KOPT-K1 (cell line): ENCODE measurements at regions not wholly inside any gene's neighbourhood (a gene's known extent, or its start where the extent isn't known, plus 50 kb on each side); places are given as distances from the start of the nearest gene placed in this dataset.
"Not testable (repeated sequence)": the region's sequence is repeated elsewhere in the genome, so short reads cannot be mapped to it uniquely, and the experiment has no call there.

Experiments
- H3K27ac ChIP-seq: fragments of 200-600 bp; sonication (generic); 2 replicates; pipeline ENCODE4 v1.5.1; 2016; ENCODE audit warnings: antibody characterized with exemption, mild to moderate bottlenecking, low read depth, low read length; ENCODE audit not compliant: poor library complexity, severe bottlenecking
- H3K36me3 ChIP-seq: fragments of 200-600 bp; sonication (generic); 2 replicates; pipeline ENCODE4 v1.5.1; 2017; ENCODE audit warnings: antibody characterized with exemption, mild to moderate bottlenecking, low read length, moderate library complexity; ENCODE audit not compliant: insufficient read depth
- H3K9me3 ChIP-seq: fragments of 200-600 bp; sonication (generic); 2 replicates; pipeline ENCODE4 v1.5.1; 2017; ENCODE audit warnings: antibody characterized with exemption, low read length, mild to moderate bottlenecking; ENCODE audit not compliant: insufficient read depth, poor library complexity, severe bottlenecking

GRCh38 chr2:176892676-176893226 is 319.8 kb upstream of the HNRNPA3 start:
- no peak overlapping the region for H3K27ac ChIP-seq
- H3K36me3 ChIP-seq = no peaks in the 10 kb centered on the region
- H3K9me3 ChIP-seq = no peaks in the 10 kb centered on the region

DNA sequence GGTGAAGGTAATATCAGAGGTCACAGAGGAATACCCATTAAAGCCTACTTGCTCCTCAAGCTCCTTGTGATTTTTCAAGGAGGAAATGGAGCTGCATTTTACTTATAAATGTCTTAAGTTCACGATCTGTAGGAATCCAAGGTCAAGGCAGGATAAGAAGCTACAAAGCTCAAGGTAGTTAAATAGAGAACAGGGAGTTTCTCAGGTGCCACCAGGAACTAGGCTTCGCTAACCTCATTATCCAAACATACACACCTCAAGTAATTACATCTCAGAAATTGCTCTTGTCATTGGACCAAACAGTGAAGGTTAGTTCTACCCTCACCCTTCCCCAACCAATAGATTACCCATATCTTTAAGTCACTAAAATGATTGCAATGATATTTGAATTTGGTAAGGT is 317.4 kb upstream of the HNRNPA3 start:
- Histone ChIP-seq H3K36me3 (no peaks in the 10 kb centered on the region), H3K27ac (no peak overlapping the region), H3K9me3 (no peaks in the 10 kb centered on the region)

- Histone ChIP-seq H3K9me3 (no peaks in the 10 kb centered on the region), H3K27ac (no peak overlapping the region), H3K36me3 (no peaks in the 10 kb centered on the region)
Observed at GRCh38 chr2:176902454-176902853, 310.1 kb upstream of the HNRNPA3 start.

GRCh38 chr2:176904053-176904452 is 308.5 kb upstream of the HNRNPA3 start:
- H3K9me3 ChIP-seq = not testable (repeated sequence)

GRCh38 chr2:176907341-176907740 is 305.3 kb upstream of the HNRNPA3 start:
- Histone ChIP-seq H3K27ac (no peak overlapping the region), H3K36me3 (no peaks in the 10 kb centered on the region), H3K9me3 (no peaks in the 10 kb centered on the region)

More at GRCh38 chr2:176904053-176904452, 308.5 kb upstream of the HNRNPA3 start:
- not testable (repeated sequence) for H3K36me3 ChIP-seq, H3K27ac ChIP-seq

DNA sequence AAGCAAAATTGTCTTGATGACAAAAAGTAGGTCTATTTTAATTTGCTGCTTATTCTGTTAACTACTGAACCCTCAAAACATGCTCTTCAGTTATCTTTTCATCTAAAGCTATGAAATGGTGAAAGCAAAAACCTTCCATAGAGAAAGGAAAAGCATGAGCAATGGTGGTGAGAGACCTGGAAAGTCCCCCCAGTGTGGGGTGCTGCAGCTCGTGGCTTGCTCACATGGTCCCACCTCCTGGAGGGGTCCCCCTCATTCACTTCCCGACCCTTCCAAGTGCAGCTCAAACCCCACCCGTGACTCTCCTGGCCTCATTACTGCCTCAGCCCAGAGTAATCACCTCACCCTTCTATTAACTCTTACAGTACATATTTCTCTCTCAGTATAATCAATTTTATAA is 301.8 kb upstream of the HNRNPA3 start:
- Histone ChIP-seq H3K9me3 (no peaks in the 10 kb centered on the region), H3K27ac (no peak overlapping the region), H3K36me3 (no peaks in the 10 kb centered on the region)

DNA sequence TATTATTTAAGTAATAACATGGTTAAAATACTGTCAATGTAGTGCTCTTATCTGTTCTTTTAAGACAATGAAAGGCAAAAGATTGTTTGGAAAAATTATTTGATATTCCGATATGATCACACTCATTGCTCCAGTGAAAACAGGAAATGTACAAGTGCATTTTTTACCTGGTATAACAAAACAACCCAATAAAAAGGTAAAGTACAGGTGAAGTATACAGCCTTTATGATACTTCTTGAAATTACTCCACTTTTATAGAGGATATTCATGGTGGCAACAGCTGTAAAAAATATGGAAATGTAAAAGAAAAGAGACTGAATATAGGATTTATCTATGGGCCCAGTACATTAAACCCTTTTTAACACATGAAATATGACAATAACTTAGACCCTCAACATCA is 298.6 kb upstream of the HNRNPA3 start:
- Histone ChIP-seq H3K27ac (no peak overlapping the region), H3K9me3 (no peaks in the 10 kb centered on the region), H3K36me3 (no peaks in the 10 kb centered on the region)

DNA sequence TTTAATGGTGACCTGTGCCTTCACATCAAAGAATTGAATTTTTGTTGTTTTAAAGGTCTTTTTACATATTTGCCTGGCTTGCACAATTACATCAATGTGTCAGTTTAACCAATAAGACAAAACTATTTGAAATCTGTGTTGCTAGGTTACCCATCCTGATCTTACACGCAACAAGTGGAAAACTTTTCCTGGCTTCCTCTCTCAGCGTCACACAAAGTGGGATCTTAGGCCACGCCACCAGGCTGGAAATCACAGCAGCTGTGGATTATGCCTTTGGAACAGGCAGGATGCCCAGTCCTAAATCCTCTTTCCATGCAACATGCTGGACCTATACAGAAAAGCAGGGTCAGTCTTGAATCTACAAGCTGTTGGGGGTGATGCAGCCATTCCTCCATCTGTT is 298.2 kb upstream of the HNRNPA3 start:
- Histone ChIP-seq H3K27ac (no peak overlapping the region), H3K36me3 (no peaks in the 10 kb centered on the region), H3K9me3 (no peaks in the 10 kb centered on the region)

DNA sequence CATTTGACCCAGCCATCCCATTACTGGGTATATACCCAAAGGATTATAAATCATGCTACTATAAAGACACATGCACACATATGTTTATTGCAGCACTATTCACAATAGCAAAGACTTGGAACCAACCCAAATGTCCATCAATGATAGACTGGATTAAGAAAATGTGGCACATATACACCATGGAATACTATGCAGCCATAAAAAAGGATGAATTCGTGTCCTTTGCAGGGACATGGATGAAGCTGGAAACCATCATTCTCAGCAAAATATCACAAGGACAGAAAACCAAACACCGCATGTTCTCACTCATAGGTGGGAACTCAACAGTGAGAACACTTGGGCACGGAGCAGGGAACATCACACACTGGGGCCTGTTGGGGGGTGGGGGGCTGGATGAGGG is 290.0 kb upstream of the HNRNPA3 start:
- not testable (repeated sequence) for H3K27ac ChIP-seq, H3K36me3 ChIP-seq, H3K9me3 ChIP-seq

- H3K9me3 ChIP-seq = no peaks in the 10 kb centered on the region
- no peaks in the 10 kb centered on the region for H3K36me3 ChIP-seq
- H3K27ac ChIP-seq = no peak overlapping the region
Observed at GRCh38 chr2:176923205-176923604, 289.4 kb upstream of the HNRNPA3 start.

DNA sequence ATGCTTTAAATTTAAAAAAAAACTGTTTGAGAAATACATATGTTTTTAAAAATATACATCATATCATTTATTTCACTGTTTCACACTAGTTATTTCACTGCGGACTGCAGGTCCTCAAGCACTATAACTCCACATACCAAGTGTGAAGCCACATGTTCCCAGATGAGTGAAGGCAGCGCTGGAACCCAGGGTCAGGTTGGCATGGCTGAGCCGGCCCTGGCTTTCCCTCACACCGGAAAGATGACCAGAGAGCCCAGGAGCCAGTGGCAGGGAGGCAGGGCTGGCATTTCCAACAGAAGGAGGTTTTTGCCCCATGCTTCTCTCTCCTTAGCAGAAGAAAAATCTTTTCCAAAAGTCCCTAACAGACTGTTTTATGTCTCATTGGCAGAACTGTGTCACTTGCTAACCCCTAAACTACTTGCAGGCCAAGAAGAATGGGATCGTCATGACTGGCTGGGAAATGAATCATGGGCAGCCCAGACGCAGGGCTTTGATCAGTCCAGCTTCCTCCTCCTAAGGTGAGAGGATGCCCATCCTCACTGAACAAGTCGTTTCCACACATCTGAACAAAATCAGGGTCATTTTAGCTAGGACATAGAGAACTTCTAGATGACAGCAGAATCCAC is 287.6 kb upstream of the HNRNPA3 start:
- no peaks in the 10 kb centered on the region for H3K36me3 ChIP-seq
- no peaks in the 10 kb centered on the region for H3K9me3 ChIP-seq
- H3K27ac ChIP-seq = no peak overlapping the region

GRCh38 chr2:176926453-176926852 is 286.1 kb upstream of the HNRNPA3 start:
- Histone ChIP-seq H3K9me3 (no peaks in the 10 kb centered on the region), H3K27ac (no peak overlapping the region), H3K36me3 (no peaks in the 10 kb centered on the region)

- H3K36me3 ChIP-seq, H3K9me3 ChIP-seq, H3K27ac ChIP-seq: not testable (repeated sequence)
Observed at GRCh38 chr2:176929387-176929786, 283.2 kb upstream of the HNRNPA3 start.

DNA sequence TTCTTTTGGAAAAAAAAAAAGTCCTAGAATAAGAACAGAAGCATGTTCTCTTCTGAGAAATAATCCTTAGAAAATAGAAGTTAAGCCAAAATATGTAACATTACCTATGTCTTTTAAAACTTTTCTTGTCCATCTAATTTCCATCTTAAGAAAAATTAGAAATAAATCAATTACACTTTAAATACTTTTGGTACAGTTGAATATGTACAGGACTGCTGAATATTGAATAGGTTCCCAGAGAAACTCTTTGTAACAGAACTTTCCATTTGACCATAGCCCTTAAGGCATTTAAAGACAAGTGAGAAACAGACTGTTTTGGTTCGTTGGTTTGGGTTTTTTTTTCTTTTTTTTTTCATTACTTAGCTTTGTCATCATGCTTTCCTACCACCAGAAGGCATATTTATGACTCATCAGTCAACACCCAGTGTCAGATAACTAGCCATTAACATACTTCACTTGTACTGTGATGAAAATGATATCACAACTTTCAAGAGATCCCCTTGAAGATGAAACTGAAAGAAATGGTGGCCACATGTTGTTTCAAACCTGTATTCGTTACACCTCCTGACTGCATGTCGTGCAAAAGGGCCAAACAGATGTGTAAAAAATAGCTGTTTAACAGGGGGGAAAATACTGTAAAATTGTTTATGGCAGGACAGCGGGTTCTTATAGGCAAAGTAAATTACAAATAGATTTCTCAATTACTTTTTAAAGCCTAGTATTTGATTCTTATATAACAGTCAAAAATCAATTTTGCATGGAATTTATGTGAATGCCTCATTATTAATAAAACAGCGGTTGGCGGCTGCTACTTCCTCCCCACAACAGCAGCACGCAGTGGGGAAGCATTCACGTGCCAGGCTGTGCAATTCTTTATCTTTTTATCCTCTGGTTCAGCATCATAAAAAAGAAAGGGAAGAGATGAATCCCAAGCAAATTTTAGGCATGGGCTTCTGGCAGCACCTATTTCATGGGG is 280.7 kb upstream of the HNRNPA3 start:
- H3K27ac ChIP-seq = no peak overlapping the region

GRCh38 chr2:176934131-176934530 is 278.5 kb upstream of the HNRNPA3 start:
- Histone ChIP-seq H3K27ac (no peak overlapping the region), H3K9me3 (no peaks in the 10 kb centered on the region), H3K36me3 (no peaks in the 10 kb centered on the region)

More for the DNA sequence above, 280.7 kb upstream of the HNRNPA3 start:
- H3K36me3 ChIP-seq = no peaks in the 10 kb centered on the region
- no peaks in the 10 kb centered on the region for H3K9me3 ChIP-seq
